Right atrium auricular region (tissue), 2 donors: ENCODE measurements at regions not wholly inside any gene's neighbourhood (a gene's known extent, or its start where the extent isn't known, plus 50 kb on each side); places are given as distances from the start of the nearest gene placed in this dataset.

ENCODE experiments used
- DNase-seq: peaks from one replicate; pipeline ENCODE4 v3.0.0-alpha.2; 2019; ENCODE audit warnings: low spot score
- H3K27ac ChIP-seq, 2 donors: fragments of 200-600 bp; sonication (generic); 1 replicate in 1 of 2; 2 replicates in 1 of 2; pipeline ENCODE4 v1.5.1; 2016 to 2019
- H3K27me3 ChIP-seq, 2 donors: fragments of 200-600 bp; sonication (generic); one replicate each; pipeline versions ENCODE4 v1.5.1 to v1.6.0; 2017 to 2019
- H3K36me3 ChIP-seq: fragments of 200-600 bp; sonication (generic); one replicate; pipeline ENCODE4 v1.5.1; 2016
- H3K4me1 ChIP-seq, 2 donors: fragments of 200-600 bp; sonication (generic); one replicate each; pipeline versions ENCODE4 v1.5.1 to v1.6.0; 2017 to 2019
- H3K4me3 ChIP-seq, 2 donors: fragments of 200-600 bp; sonication (generic); 1 replicate in 1 of 2; 2 replicates in 1 of 2; pipeline ENCODE4 v1.5.1; 2017 to 2019; ENCODE audit warnings: mild to moderate bottlenecking in 1 of 2, moderate library complexity in 1 of 2
- H3K9me3 ChIP-seq, 2 donors: fragments of 200-600 bp; sonication (generic); one replicate each; pipeline ENCODE4 v1.5.1; 2019
- TF ChIP-seq, protein P1 (sequence below), 2 donors: fragments of 200-600 bp; sonication (generic); IDR thresholded peaks; one replicate each; pipeline ENCODE4 v1.5.1; 2019; ENCODE audit warnings: antibody characterized with exemption in 2 of 2

DNA sequence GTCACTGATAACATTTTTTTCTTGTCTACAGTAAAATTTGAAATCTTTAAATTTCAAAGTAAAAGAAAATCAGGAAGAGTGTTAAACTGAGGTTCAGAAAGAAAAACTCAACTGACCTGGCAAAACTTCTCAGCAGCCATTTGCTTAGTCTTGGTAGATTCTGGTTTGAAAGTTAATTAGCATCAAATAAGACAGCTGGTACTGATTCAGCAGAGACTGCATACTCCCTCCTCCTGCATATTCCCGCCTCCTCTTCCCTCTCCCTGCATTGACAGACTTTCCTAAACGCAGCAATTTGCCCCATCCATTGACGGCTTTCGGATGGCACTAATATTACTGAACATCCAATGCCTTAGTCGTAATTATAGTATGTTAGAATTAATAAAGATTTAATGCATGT, 520.8 kb downstream of the FLRT2 start:
- Histone ChIP-seq H3K27ac (no peak overlapping the region), H3K36me3 (no peaks in the 10 kb centered on the region), H3K4me1 (no peaks in the 10 kb centered on the region), H3K9me3 (no peaks in the 10 kb centered on the region), H3K27me3 (no peaks in the 10 kb centered on the region), H3K4me3 (no peak overlapping the region)
- TF ChIP-seq, protein P1, sequence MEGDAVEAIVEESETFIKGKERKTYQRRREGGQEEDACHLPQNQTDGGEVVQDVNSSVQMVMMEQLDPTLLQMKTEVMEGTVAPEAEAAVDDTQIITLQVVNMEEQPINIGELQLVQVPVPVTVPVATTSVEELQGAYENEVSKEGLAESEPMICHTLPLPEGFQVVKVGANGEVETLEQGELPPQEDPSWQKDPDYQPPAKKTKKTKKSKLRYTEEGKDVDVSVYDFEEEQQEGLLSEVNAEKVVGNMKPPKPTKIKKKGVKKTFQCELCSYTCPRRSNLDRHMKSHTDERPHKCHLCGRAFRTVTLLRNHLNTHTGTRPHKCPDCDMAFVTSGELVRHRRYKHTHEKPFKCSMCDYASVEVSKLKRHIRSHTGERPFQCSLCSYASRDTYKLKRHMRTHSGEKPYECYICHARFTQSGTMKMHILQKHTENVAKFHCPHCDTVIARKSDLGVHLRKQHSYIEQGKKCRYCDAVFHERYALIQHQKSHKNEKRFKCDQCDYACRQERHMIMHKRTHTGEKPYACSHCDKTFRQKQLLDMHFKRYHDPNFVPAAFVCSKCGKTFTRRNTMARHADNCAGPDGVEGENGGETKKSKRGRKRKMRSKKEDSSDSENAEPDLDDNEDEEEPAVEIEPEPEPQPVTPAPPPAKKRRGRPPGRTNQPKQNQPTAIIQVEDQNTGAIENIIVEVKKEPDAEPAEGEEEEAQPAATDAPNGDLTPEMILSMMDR (IDR thresholded peaks at IDR 0.05), result no peak
- DNase-seq, result no peak

DNA sequence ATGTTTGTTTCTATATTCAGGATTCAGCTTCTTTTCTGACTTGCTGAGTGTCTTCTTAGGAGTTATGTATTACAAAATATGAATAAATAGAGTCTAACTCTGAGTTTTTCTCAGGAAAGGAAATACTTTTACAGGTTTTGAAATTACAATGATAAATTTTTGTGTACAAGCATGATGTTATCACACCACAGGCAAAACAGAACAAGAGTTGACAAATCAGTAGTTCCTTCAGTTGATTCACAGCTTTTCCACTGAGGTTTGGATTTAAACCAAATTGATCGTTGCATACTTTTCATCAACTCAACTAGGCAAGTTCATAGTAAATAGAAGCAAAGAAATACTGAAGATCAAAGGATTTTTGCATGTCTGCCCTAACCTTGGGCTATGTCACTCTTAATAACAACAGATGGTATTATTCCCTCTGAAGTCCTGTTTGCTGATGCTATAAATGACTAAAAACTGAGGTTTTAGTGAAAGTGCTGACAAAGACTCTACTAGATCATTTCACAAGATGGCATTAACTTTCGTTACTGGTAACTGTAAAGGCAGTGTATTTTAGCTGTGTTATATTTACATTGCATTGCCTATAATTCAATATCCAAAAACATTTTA, 520.2 kb downstream of the FLRT2 start:
- H3K36me3 ChIP-seq, result no peaks in the 10 kb centered on the region
- no peak for DNase-seq
- H3K4me1 ChIP-seq, result no peaks in the 10 kb centered on the region
- H3K27ac ChIP-seq, result no peak overlapping the region
- H3K27me3 ChIP-seq, result no peaks in the 10 kb centered on the region
- H3K4me3 ChIP-seq, result no peak overlapping the region
- H3K9me3 ChIP-seq, result no peaks in the 10 kb centered on the region
- TF ChIP-seq, protein P1 (IDR thresholded peaks at IDR 0.05), result no peak

DNA sequence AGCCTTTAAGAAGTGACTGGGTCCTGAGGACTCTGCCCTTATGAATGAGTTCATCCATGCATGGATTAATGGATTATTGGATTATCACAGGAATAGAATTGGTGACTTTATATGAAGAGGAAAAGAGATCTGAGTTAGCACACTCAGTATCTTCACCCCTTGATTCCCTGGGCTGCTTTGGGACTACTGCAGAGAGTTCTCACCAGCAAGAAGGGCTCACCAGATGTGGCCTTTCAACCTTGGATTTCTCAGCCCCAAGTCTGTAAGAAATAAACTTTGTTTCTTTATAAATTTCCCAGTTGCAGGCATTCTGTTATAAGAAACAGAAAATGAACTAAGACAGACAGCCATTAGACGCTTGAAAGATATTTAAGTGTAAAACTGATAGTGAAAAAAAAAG, 509.2 kb downstream of the FLRT2 start:
- Histone ChIP-seq H3K27ac (no peak overlapping the region), H3K4me1 (no peaks in the 10 kb centered on the region), H3K9me3 (peaks cover 0 to 13% of the 10 kb centered on the region in 2 donors), H3K36me3 (no peaks in the 10 kb centered on the region), H3K27me3 (no peaks in the 10 kb centered on the region), H3K4me3 (no peak overlapping the region)
- DNase-seq, result no peak
- TF ChIP-seq, protein P1 (IDR thresholded peaks at IDR 0.05), result no peak

DNA sequence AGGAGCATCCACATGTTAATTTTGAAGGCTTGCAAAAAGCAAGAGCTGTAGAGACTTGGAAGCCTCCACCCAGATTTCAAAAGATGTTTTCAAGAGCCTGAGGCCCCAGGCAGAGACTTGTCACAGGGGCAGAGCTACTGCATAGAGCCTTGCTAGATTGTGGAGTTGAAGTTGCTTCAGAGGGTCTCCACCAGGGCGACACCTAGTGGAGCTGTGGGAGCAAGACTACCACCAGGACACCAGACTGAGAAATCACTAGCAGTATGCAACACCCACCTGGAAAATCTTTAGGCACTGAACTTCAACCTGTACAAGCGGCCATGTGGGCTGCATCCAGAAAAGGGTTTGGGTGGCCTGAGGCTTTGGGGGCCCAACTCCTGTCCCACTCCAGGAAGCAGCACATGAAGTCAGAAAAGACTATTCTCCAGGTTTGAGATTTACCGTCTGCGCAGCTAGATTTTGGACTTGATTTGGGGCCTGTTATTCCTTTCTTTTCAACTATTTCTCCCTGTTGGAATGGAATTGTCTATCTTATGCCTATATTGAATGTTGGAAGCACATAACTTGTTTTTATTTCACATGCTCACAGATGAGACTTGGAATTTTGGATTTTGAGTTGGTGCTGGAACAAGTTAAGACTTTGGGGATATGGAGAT, 508.6 kb downstream of the FLRT2 start:
- Histone ChIP-seq H3K4me1 (no peaks in the 10 kb centered on the region), H3K27me3 (no peaks in the 10 kb centered on the region), H3K27ac (no peak overlapping the region), H3K36me3 (no peaks in the 10 kb centered on the region), H3K4me3 (no peak overlapping the region), H3K9me3 (peaks cover 0 to 13% of the 10 kb centered on the region in 2 donors)
- TF ChIP-seq, protein P1 (IDR thresholded peaks at IDR 0.05), result peak; percentile 11 to 59
- no peak for DNase-seq

DNA sequence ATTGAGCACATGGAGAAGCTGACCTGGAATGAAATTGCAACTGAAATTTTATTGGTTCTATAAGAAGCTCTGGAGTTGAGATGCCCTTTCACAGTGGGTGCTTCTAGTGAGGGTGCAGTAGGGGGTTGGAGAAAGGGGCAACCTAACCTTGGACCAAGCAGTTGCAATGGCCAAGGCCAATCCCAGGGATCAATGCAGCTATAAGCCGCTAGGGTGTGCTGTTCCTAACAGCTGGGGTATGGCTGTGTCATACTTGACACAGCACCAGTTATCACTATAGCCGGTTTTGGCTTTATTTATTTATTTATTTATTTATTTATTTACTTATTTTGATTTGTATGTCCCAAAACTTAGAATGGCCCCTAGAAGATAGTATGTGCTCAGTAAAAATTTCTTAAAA, 505.9 kb downstream of the FLRT2 start:
- TF ChIP-seq, protein P1 (IDR thresholded peaks at IDR 0.05), result no peak
- H3K4me3 ChIP-seq, result no peak overlapping the region

DNA sequence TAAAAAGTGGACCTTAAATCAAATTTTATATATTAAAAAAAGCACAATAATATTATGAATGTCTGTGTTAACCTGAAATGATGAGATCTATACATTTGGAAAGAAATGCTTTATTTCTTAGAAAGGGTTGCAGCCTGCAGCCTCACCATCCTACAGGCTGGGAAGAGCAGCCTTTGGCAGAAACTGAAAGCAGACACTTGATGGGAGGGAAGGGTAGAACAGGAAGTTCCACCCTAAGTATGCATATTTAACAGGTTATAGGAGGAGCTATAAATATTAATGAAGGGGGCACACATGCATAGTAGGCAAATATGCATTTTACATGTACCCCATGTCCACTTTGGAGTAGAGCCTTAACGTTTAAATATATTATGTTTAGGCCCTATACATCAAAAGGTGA, 498.0 kb downstream of the FLRT2 start:
- H3K36me3 ChIP-seq, result no peaks in the 10 kb centered on the region
- H3K9me3 ChIP-seq, result no peaks in the 10 kb centered on the region
- no peak overlapping the region for H3K27ac ChIP-seq
- no peaks in the 10 kb centered on the region for H3K27me3 ChIP-seq
- H3K4me1 ChIP-seq, result no peaks in the 10 kb centered on the region
- TF ChIP-seq, protein P1 (IDR thresholded peaks at IDR 0.05), result no peak
- no peak for DNase-seq
- no peak overlapping the region for H3K4me3 ChIP-seq

More for the DNA sequence above, 505.9 kb downstream of the FLRT2 start:
- no peaks in the 10 kb centered on the region for H3K4me1 ChIP-seq
- H3K27me3 ChIP-seq, result no peaks in the 10 kb centered on the region
- no peaks in the 10 kb centered on the region for H3K9me3 ChIP-seq
- DNase-seq, result no peak
- H3K36me3 ChIP-seq, result no peaks in the 10 kb centered on the region
- no peak overlapping the region for H3K27ac ChIP-seq
